GM18909 (cell line): ENCODE measurements at regions not wholly inside any gene's neighbourhood (a gene's known extent, or its start where the extent isn't known, plus 50 kb on each side); places are given as distances from the start of the nearest gene placed in this dataset.
"Not testable (repeated sequence)": the region's sequence is repeated elsewhere in the genome, so short reads cannot be mapped to it uniquely, and the experiment has no call there.

Source experiments
- ATAC-seq: cut with Tn5 transposase; IDR thresholded peaks from one replicate; pipeline ENCODE4 v1.9.1; 2021; ENCODE audit warnings: mild to moderate bottlenecking; ENCODE audit not compliant: unreplicated experiment, poor library complexity

- not testable (repeated sequence) for ATAC-seq
Measured at GRCh38 chrX:10469-11458, 270.4 kb upstream of the PLCXD1 start.

GRCh38 chrX:13821-14443, 267.2 kb upstream of the PLCXD1 start:
- ATAC-seq = not testable (repeated sequence)

GRCh38 chrX:14452-14851, 266.7 kb upstream of the PLCXD1 start:
- ATAC-seq = not testable (repeated sequence)

GRCh38 chrX:18768-19454, 262.3 kb upstream of the PLCXD1 start:
- ATAC-seq = peak; percentile 96

- ATAC-seq = peak; percentile 32
Measured at GRCh38 chrX:19455-19827, 261.7 kb upstream of the PLCXD1 start.

GRCh38 chrX:19912-20571, 261.1 kb upstream of the PLCXD1 start:
- peak; percentile 35 for ATAC-seq

GRCh38 chrX:24139-24538, 257.0 kb upstream of the PLCXD1 start:
- ATAC-seq = not testable (repeated sequence)
